ENCODE measurements at regions not wholly inside any gene's neighbourhood (a gene's known extent, or its start where the extent isn't known, plus 50 kb on each side); places are given as distances from the start of the nearest gene placed in this dataset.

GRCh38 chr18:23316316-23316715 lies 136.8 kb upstream of the RIOK3 start:
- TF ChIP-seq CTCF (IDR thresholded peaks at IDR 0.05; ENCODE audit: poor library complexity): no peak
- TF ChIP-seq EZH2 (IDR thresholded peaks at IDR 0.05; ENCODE audit: borderline replicate concordance): no peak
- TF ChIP-seq EZH2phosphoT487 (IDR thresholded peaks at IDR 0.05; ENCODE audit: low read depth, severe bottlenecking, unreplicated experiment): no peak
